ENCODE measurements at regions not wholly inside any gene's neighbourhood (a gene's known extent, or its start where the extent isn't known, plus 50 kb on each side); places are given as distances from the start of the nearest gene placed in this dataset.

- DNase-seq (ENCODE audit: insufficient read length, low spot score) = no peak
- FAIRE-seq = no peak
Measured at GRCh38 chr3:68173012-68173634, 518.7 kb upstream of the SUCLG2 start.

GRCh38 chr3:68172039-68172438 is 517.6 kb upstream of the SUCLG2 start:
- no peak for DNase-seq (ENCODE audit: insufficient read length, low spot score)
- no peak for FAIRE-seq

GRCh38 chr3:68163968-68164367 is 509.6 kb upstream of the SUCLG2 start:
- no peak for FAIRE-seq
- DNase-seq (ENCODE audit: insufficient read length, low spot score) = no peak

GRCh38 chr3:68163062-68163461 is 508.6 kb upstream of the SUCLG2 start:
- DNase-seq (ENCODE audit: insufficient read length, low spot score) = no peak
- no peak for FAIRE-seq

- DNase-seq (ENCODE audit: insufficient read length, low spot score) (no peak), FAIRE-seq (no peak)
Measured at GRCh38 chr3:68162644-68163043, 508.2 kb upstream of the SUCLG2 start.

GRCh38 chr3:68151359-68151758 is 496.9 kb upstream of the SUCLG2 start:
- FAIRE-seq (no peak), DNase-seq (ENCODE audit: insufficient read length, low spot score) (no peak)

GRCh38 chr3:68148447-68148846 is 494.0 kb upstream of the SUCLG2 start:
- FAIRE-seq (no peak), DNase-seq (ENCODE audit: insufficient read length, low spot score) (no peak)

- FAIRE-seq = no peak
- DNase-seq (ENCODE audit: insufficient read length, low spot score) = no peak
Measured at GRCh38 chr3:68142441-68142840, 488.0 kb upstream of the SUCLG2 start.

GRCh38 chr3:68139897-68140296 is 485.5 kb upstream of the SUCLG2 start:
- FAIRE-seq = no peak
- DNase-seq (ENCODE audit: insufficient read length, low spot score) = no peak

- FAIRE-seq (no peak), DNase-seq (ENCODE audit: insufficient read length, low spot score) (no peak)
Measured at GRCh38 chr3:68136411-68136810, 482.0 kb upstream of the SUCLG2 start.

GRCh38 chr3:68135067-68135466 is 480.7 kb upstream of the SUCLG2 start:
- FAIRE-seq = no peak
- DNase-seq (ENCODE audit: insufficient read length, low spot score) = no peak

- DNase-seq (ENCODE audit: insufficient read length, low spot score) (no peak), FAIRE-seq (no peak)
Measured at GRCh38 chr3:68129065-68129464, 474.7 kb upstream of the SUCLG2 start.

- no peak for FAIRE-seq
- no peak for DNase-seq (ENCODE audit: insufficient read length, low spot score)
Measured at GRCh38 chr3:68123231-68123630, 468.8 kb upstream of the SUCLG2 start.

GRCh38 chr3:68121287-68121686 is 466.9 kb upstream of the SUCLG2 start:
- no peak for FAIRE-seq
- DNase-seq (ENCODE audit: insufficient read length, low spot score) = no peak

- FAIRE-seq (no peak), DNase-seq (ENCODE audit: insufficient read length, low spot score) (no peak)
Measured at GRCh38 chr3:68116580-68116979, 462.2 kb upstream of the SUCLG2 start.

GRCh38 chr3:68103811-68104210 is 449.4 kb upstream of the SUCLG2 start:
- no peak for DNase-seq (ENCODE audit: insufficient read length, low spot score)
- no peak for FAIRE-seq

GRCh38 chr3:68090571-68090970 is 436.2 kb upstream of the SUCLG2 start:
- FAIRE-seq = no peak
- DNase-seq (ENCODE audit: insufficient read length, low spot score) = no peak

- no peak for FAIRE-seq
- no peak for DNase-seq (ENCODE audit: insufficient read length, low spot score)
Measured at GRCh38 chr3:68089572-68090011, 435.2 kb upstream of the SUCLG2 start.

- FAIRE-seq (no peak), DNase-seq (ENCODE audit: insufficient read length, low spot score) (no peak)
Measured at GRCh38 chr3:68088636-68089035, 434.2 kb upstream of the SUCLG2 start.

- FAIRE-seq (no peak), DNase-seq (ENCODE audit: insufficient read length, low spot score) (no peak)
Measured at GRCh38 chr3:68088216-68088615, 433.8 kb upstream of the SUCLG2 start.

- FAIRE-seq (no peak), DNase-seq (ENCODE audit: insufficient read length, low spot score) (no peak)
Measured at GRCh38 chr3:68072062-68072461, 417.6 kb upstream of the SUCLG2 start.

- FAIRE-seq (no peak), DNase-seq (ENCODE audit: insufficient read length, low spot score) (no peak)
Measured at GRCh38 chr3:68070186-68070585, 415.8 kb upstream of the SUCLG2 start.

- no peak for DNase-seq (ENCODE audit: insufficient read length, low spot score)
- FAIRE-seq = no peak
Measured at GRCh38 chr3:68067314-68067713, 412.9 kb upstream of the SUCLG2 start.
